ENCODE measurements at regions not wholly inside any gene's neighbourhood (a gene's known extent, or its start where the extent isn't known, plus 50 kb on each side); places are given as distances from the start of the nearest gene placed in this dataset.

DNA sequence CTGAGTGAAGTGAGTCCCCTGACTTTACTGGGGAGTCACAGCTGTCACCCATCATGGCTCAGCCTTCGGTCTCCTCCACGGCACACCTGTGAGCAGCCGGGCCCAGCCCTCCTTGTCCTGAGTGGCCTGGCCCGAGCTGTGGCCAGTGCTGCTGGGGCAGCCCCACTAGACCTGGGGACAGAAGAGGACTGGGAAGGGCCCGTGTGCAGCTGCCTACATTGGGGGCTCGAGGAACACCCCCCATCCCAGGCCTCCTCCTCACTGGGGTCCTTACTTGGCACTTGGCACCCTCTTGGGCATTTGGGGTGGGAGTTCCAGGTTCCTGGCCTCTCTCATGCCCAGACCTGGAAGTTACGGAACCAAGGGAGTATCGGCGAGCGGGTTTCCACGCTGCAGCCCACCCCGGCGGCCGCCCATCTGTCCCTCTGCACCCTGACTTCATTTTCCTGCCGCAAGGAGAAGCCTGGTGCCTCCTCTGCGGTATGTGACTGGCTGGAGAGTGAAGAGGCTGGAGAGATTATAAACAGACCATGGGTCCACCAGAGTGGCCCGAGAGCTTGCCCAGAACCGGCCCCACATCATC is 179.7 kb downstream of the KIF26A start:
- H3K9me2 ChIP-seq (ENCODE audit: insufficient read depth), result no peaks in the 10 kb centered on the region; the same call in 1 of the 2 replicates
- H2AFZ ChIP-seq, result no peak overlapping the region
- H3K4me2 ChIP-seq, result no peak overlapping the region
- no peaks in the 10 kb centered on the region for H3K4me1 ChIP-seq (ENCODE audit: insufficient read depth)
- no peaks in the 10 kb centered on the region for H3F3A ChIP-seq (replicated peaks; ENCODE audit: low read depth)
- TF ChIP-seq ZNF331 (CRISPR knock-in tag; IDR thresholded peaks at IDR 0.05; ENCODE audit: low read depth) (no peak), ETS1 (IDR thresholded peaks at IDR 0.05) (no peak), EZH2phosphoT487 (IDR thresholded peaks at IDR 0.05; ENCODE audit: unreplicated experiment) (no peak), POLR2AphosphoS5 (IDR thresholded peaks at IDR 0.05; ENCODE audit: low read depth) (no peak), ZNF462 (CRISPR knock-in tag; IDR thresholded peaks at IDR 0.05) (no peak), STAT1 (IDR thresholded peaks at IDR 0.05; ENCODE audit: unreplicated experiment) (no peak), EZH2 (IDR thresholded peaks at IDR 0.05; ENCODE audit: low read depth, unreplicated experiment) (no peak), CTCF (conservative IDR thresholded peaks at IDR 0.05; ENCODE audit: low read depth in 2 of 2) (no peak), CREB1 (CRISPR knock-in tag; IDR thresholded peaks at IDR 0.05; ENCODE audit: low read depth) (no peak), NANOG (IDR thresholded peaks at IDR 0.05; ENCODE audit: borderline replicate concordance) (no peak), JUNB (IDR thresholded peaks at IDR 0.05; ENCODE audit: unreplicated experiment) (no peak), ZNF114 (CRISPR knock-in tag; IDR thresholded peaks at IDR 0.05) (no peak)
- TF ChIP-seq, protein P1, sequence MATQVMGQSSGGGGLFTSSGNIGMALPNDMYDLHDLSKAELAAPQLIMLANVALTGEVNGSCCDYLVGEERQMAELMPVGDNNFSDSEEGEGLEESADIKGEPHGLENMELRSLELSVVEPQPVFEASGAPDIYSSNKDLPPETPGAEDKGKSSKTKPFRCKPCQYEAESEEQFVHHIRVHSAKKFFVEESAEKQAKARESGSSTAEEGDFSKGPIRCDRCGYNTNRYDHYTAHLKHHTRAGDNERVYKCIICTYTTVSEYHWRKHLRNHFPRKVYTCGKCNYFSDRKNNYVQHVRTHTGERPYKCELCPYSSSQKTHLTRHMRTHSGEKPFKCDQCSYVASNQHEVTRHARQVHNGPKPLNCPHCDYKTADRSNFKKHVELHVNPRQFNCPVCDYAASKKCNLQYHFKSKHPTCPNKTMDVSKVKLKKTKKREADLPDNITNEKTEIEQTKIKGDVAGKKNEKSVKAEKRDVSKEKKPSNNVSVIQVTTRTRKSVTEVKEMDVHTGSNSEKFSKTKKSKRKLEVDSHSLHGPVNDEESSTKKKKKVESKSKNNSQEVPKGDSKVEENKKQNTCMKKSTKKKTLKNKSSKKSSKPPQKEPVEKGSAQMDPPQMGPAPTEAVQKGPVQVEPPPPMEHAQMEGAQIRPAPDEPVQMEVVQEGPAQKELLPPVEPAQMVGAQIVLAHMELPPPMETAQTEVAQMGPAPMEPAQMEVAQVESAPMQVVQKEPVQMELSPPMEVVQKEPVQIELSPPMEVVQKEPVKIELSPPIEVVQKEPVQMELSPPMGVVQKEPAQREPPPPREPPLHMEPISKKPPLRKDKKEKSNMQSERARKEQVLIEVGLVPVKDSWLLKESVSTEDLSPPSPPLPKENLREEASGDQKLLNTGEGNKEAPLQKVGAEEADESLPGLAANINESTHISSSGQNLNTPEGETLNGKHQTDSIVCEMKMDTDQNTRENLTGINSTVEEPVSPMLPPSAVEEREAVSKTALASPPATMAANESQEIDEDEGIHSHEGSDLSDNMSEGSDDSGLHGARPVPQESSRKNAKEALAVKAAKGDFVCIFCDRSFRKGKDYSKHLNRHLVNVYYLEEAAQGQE (IDR thresholded peaks at IDR 0.05; ENCODE audit: unreplicated experiment), result no peak
- H3K27ac ChIP-seq (ENCODE audit: low read depth), result no peak overlapping the region
- H3K36me3 ChIP-seq (ENCODE audit: insufficient read depth), result no peaks in the 10 kb centered on the region
- no peak overlapping the region for H3K4me3 ChIP-seq
- H3K27me3 ChIP-seq (ENCODE audit: insufficient read depth), result no peaks in the 10 kb centered on the region
- no peaks in the 10 kb centered on the region for H4K20me1 ChIP-seq (replicated peaks; ENCODE audit: insufficient read depth)
- Mint-ChIP-seq H3K4me1 (no peaks in the 10 kb centered on the region), H3K9me3 (no peaks in the 10 kb centered on the region; the same call in 2 of the 3 replicates), H3K4me3 (no peak overlapping the region), H3K36me3 (ENCODE audit: low read depth) (no peaks in the 10 kb centered on the region), H3K27me3 (ENCODE audit: insufficient read depth, low read depth, poor library complexity) (peaks cover 2% of the 10 kb centered on the region), H3K27ac (no peak overlapping the region)
- ATAC-seq (no peak), DNase-seq (ENCODE audit: low spot score) (no peak)
- H3K79me2 ChIP-seq (replicated peaks; ENCODE audit: insufficient read depth), result no peaks in the 10 kb centered on the region

Measured in GM23338 (cell line).